Hepatic stellate cell (primary cell): ENCODE measurements at regions not wholly inside any gene's neighbourhood (a gene's known extent, or its start where the extent isn't known, plus 50 kb on each side); places are given as distances from the start of the nearest gene placed in this dataset.
"Not testable (repeated sequence)": the region's sequence is repeated elsewhere in the genome, so short reads cannot be mapped to it uniquely, and the experiment has no call there.

Source experiments
- DNase-seq: peaks from one replicate; pipeline ENCODE4 v3.0.0; 2011; ENCODE audit warnings: low spot score

GRCh38 chr13:73338389-73338788 is 279.6 kb downstream of the KLF5 start:
- no peak for DNase-seq

- DNase-seq: no peak
These were observed 278.7 kb downstream of the KLF5 start for GRCh38 chr13:73337532-73337931.

GRCh38 chr13:73336773-73337172 is 278.0 kb downstream of the KLF5 start:
- no peak for DNase-seq

GRCh38 chr13:73335944-73336343 is 277.1 kb downstream of the KLF5 start:
- DNase-seq: no peak

GRCh38 chr13:73335210-73335609 is 276.4 kb downstream of the KLF5 start:
- DNase-seq: no peak

- DNase-seq: no peak
These were observed 275.6 kb downstream of the KLF5 start for GRCh38 chr13:73334445-73334844.

GRCh38 chr13:73331556-73331955 is 272.8 kb downstream of the KLF5 start:
- DNase-seq: no peak

- no peak for DNase-seq
These were observed 270.6 kb downstream of the KLF5 start for GRCh38 chr13:73329355-73329754.

- DNase-seq: no peak
These were observed 268.8 kb downstream of the KLF5 start for GRCh38 chr13:73327579-73327978.

GRCh38 chr13:73325723-73326558 is 267.1 kb downstream of the KLF5 start:
- DNase-seq: no peak

GRCh38 chr13:73324842-73325722 is 266.3 kb downstream of the KLF5 start:
- no peak for DNase-seq

GRCh38 chr13:73323615-73324014 is 264.8 kb downstream of the KLF5 start:
- DNase-seq: no peak

- DNase-seq: no peak
These were observed 262.2 kb downstream of the KLF5 start for GRCh38 chr13:73321043-73321442.

GRCh38 chr13:73317140-73317539 is 258.3 kb downstream of the KLF5 start:
- DNase-seq: no peak

GRCh38 chr13:73310366-73310765 is 251.6 kb downstream of the KLF5 start:
- DNase-seq: no peak

GRCh38 chr13:73307481-73307880 is 248.7 kb downstream of the KLF5 start:
- DNase-seq: no peak

- DNase-seq: no peak
These were observed 247.9 kb downstream of the KLF5 start for GRCh38 chr13:73306688-73307087.

GRCh38 chr13:73304442-73304841 is 245.6 kb downstream of the KLF5 start:
- no peak for DNase-seq

GRCh38 chr13:73303851-73304250 is 245.0 kb downstream of the KLF5 start:
- DNase-seq: no peak

GRCh38 chr13:73301622-73302021 is 242.8 kb downstream of the KLF5 start:
- not testable (repeated sequence) for DNase-seq

- DNase-seq: no peak
These were observed 242.1 kb downstream of the KLF5 start for GRCh38 chr13:73300718-73301425.

- DNase-seq: no peak
These were observed 241.0 kb downstream of the KLF5 start for GRCh38 chr13:73299787-73300186.
